GM12892 (cell line): ENCODE measurements at regions not wholly inside any gene's neighbourhood (a gene's known extent, or its start where the extent isn't known, plus 50 kb on each side); places are given as distances from the start of the nearest gene placed in this dataset.

ENCODE experiments used
- POLR2A ChIP-seq: IDR thresholded peaks from 2 replicates; pipeline ENCODE4 v1.6.1; 2011; ENCODE audit warnings: low read depth, low read length, control low read depth
- POLR2AphosphoS5 ChIP-seq: IDR thresholded peaks from 2 replicates; pipeline ENCODE4 v1.6.1; 2011; ENCODE audit warnings: low read depth, low read length, control low read depth
- TAF1 ChIP-seq: IDR thresholded peaks from 2 replicates; pipeline ENCODE4 v1.6.1; 2011; ENCODE audit warnings: low read depth, mild to moderate bottlenecking, control low read depth, low read length, borderline replicate concordance

DNA sequence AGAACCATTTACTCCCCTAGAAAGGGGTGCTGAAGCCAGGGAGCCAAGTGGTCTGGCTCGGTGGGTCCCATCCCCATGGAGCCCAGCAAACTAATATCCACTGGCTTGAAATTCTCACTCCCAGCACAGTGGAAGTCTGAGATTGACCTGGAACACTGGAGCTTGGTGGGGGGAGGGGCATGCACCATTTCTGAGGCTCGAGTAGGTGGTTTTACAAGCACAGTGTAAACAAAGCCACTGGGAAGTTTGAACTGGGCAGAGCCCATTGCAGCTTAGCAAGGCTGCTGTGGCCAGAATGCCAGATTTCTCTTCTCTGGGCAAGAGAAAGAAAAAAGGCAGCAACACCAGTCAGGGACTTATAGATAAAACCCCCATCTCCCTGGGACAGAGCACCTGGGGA lies 855.8 kb upstream of the CITED2 start:
- TF ChIP-seq POLR2A (no peak), POLR2AphosphoS5 (no peak), TAF1 (no peak)
